K562 (cell line): ENCODE measurements at regions not wholly inside any gene's neighbourhood (a gene's known extent, or its start where the extent isn't known, plus 50 kb on each side); places are given as distances from the start of the nearest gene placed in this dataset.

Source experiments
- ATF3 ChIP-seq, 2 experiments: fragments of 450-650 bp in 1 of 2; sonication (generic) in 1 of 2; formaldehyde crosslinking in 1 of 2; IDR thresholded peaks in 1 of 2; conservative IDR thresholded peaks in 1 of 2; 2 replicates each; pipeline versions ENCODE4 v1.6.1 to v1.8.1; 2016 to 2023; ENCODE audit warnings: mild to moderate bottlenecking in 2 of 2, moderate library complexity in 2 of 2, inconsistent platforms in 1 of 2, missing genetic modification reagents in 1 of 2
- CGGBP1 ChIP-seq: fragments of 250-450 bp; sonication (Bioruptor Pico); IDR thresholded peaks from 2 replicates; pipeline ENCODE4 v1.9.0; 2021; ENCODE audit warnings: mild to moderate bottlenecking
- CTCF ChIP-seq, 3 experiments: IDR thresholded peaks in 2 of 3; conservative IDR thresholded peaks in 1 of 3; 2 replicates each; pipeline ENCODE4 v1.5.1; 2011 to 2012; ENCODE audit warnings: low read length in 3 of 3, mild to moderate bottlenecking in 3 of 3, control low read depth in 2 of 3, improper control_type of control experiment in 1 of 3, inconsistent platforms in 1 of 3, low read depth in 1 of 3, mixed read lengths in 1 of 3, moderate library complexity in 1 of 3; ENCODE audit not compliant: insufficient read depth in 2 of 3
- ERF ChIP-seq: fragments of 450-650 bp; formaldehyde crosslinking; IDR thresholded peaks from 2 replicates; pipeline ENCODE4 v1.4.0; 2020; ENCODE audit warnings: mild to moderate bottlenecking, mixed read lengths
- HDGF ChIP-seq: fragments of 450-650 bp; IDR thresholded peaks from 2 replicates; pipeline ENCODE4 v1.6.1; 2016
- NRF1 ChIP-seq, 2 experiments: fragments of 450-650 bp; IDR thresholded peaks in 1 of 2; conservative IDR thresholded peaks in 1 of 2; 2 replicates each; pipeline ENCODE4 v1.6.1; 2014; ENCODE audit warnings: mild to moderate bottlenecking in 2 of 2
- POLR2A ChIP-seq: fragments of 450-650 bp; conservative IDR thresholded peaks from 2 replicates; pipeline ENCODE4 v1.6.1; 2016
- POLR2AphosphoS5 ChIP-seq: IDR thresholded peaks from 2 replicates; pipeline ENCODE4 v1.6.1; 2011; ENCODE audit warnings: mild to moderate bottlenecking, low read depth, low read length, moderate library complexity; ENCODE audit not compliant: control insufficient read depth, insufficient read depth
- ZKSCAN8 ChIP-seq: fragments of 200-800 bp; sonication (Bioruptor generic); IDR thresholded peaks from 2 replicates; pipeline ENCODE4 v1.6.1; 2016; ENCODE audit warnings: missing genetic modification characterization, missing compliant biosample characterization
- ZNF133 ChIP-seq: fragments of 250-450 bp; sonication (Bioruptor Pico); IDR thresholded peaks from 2 replicates; pipeline ENCODE4 v1.4.0; 2020; ENCODE audit warnings: mild to moderate bottlenecking
- ZNF347 ChIP-seq: fragments of 450-650 bp; formaldehyde crosslinking; IDR thresholded peaks from 2 replicates; pipeline ENCODE4 v1.4.0; 2020; ENCODE audit warnings: low read depth, mild to moderate bottlenecking, moderate library complexity
- ZNF512 ChIP-seq: IDR thresholded peaks from 2 replicates; pipeline ENCODE4 v1.6.1; 2016; ENCODE audit warnings: missing genetic modification characterization, missing compliant biosample characterization

GRCh38 chr10:91021901-91022300 lies 101.0 kb upstream of the ANKRD1 start:
- no peak for TF ChIP-seq ZNF133 (CRISPR knock-in tag)
- TF ChIP-seq HDGF = no peak
- TF ChIP-seq CGGBP1 (CRISPR knock-in tag) = no peak
- TF ChIP-seq CTCF (IDR thresholded peaks at IDR 0.05 in 2 of 3, conservative IDR thresholded peaks at IDR 0.05 in 1 of 3; ENCODE audit: insufficient read depth in 2 of 3, low read depth in 1 of 3, low read length in 3 of 3) = no peak
- no peak for TF ChIP-seq ATF3 (IDR thresholded peaks at IDR 0.05)
- TF ChIP-seq ATF3 (CRISPR knock-in tag; conservative IDR thresholded peaks at IDR 0.05) = no peak
- TF ChIP-seq ERF = no peak
- no peak for TF ChIP-seq ZNF512 (tag)
- no peak for TF ChIP-seq ZKSCAN8 (CRISPR knock-in tag)
- TF ChIP-seq NRF1 (conservative IDR thresholded peaks at IDR 0.05 in 1 of 2, IDR thresholded peaks at IDR 0.05 in 1 of 2) = no peak
- TF ChIP-seq POLR2AphosphoS5 = no peak
- TF ChIP-seq ZNF347 (CRISPR knock-in tag) = no peak
- TF ChIP-seq POLR2A = no peak
